ENCODE measurements at regions not wholly inside any gene's neighbourhood (a gene's known extent, or its start where the extent isn't known, plus 50 kb on each side); places are given as distances from the start of the nearest gene placed in this dataset.
"Not testable (repeated sequence)": the region's sequence is repeated elsewhere in the genome, so short reads cannot be mapped to it uniquely, and the experiment has no call there.

- intact Hi-C loops (cut with DNase I): no loop called here
- ATAC-seq (ENCODE audit: poor library complexity): no peak
- DNase-seq: no peak
Measured at GRCh38 chr5:89349246-89349980, 466.4 kb upstream of the MEF2C start.

- intact Hi-C loops (cut with DNase I): no loop called here
- DNase-seq (no peak), ATAC-seq (ENCODE audit: poor library complexity) (no peak)
Measured at GRCh38 chr5:89346573-89346972, 463.6 kb upstream of the MEF2C start.

- no peak for DNase-seq
- no peak for ATAC-seq (ENCODE audit: poor library complexity)
- intact Hi-C loops (cut with DNase I): no loop called here
Measured at GRCh38 chr5:89343666-89344065, 460.7 kb upstream of the MEF2C start.

- DNase-seq (no peak), ATAC-seq (ENCODE audit: poor library complexity) (no peak)
- intact Hi-C loops (cut with DNase I): no loop called here
Measured at GRCh38 chr5:89342106-89342876, 459.3 kb upstream of the MEF2C start.

GRCh38 chr5:89338935-89339334 lies 456.0 kb upstream of the MEF2C start:
- ATAC-seq (ENCODE audit: poor library complexity) (no peak), DNase-seq (no peak)
- intact Hi-C loops (cut with DNase I): no loop called here

- ATAC-seq (ENCODE audit: poor library complexity): no peak
- intact Hi-C loops (cut with DNase I): no loop called here
- no peak for DNase-seq
Measured at GRCh38 chr5:89336111-89336510, 453.1 kb upstream of the MEF2C start.

- intact Hi-C loops (cut with DNase I): no loop called here
- ATAC-seq (ENCODE audit: poor library complexity): no peak
- no peak for DNase-seq
Measured at GRCh38 chr5:89330140-89330539, 447.2 kb upstream of the MEF2C start.

- no peak for ATAC-seq (ENCODE audit: poor library complexity)
- intact Hi-C loops (cut with DNase I): no loop called here
- no peak for DNase-seq
Measured at GRCh38 chr5:89327608-89328007, 444.6 kb upstream of the MEF2C start.

GRCh38 chr5:89324990-89325389 lies 442.0 kb upstream of the MEF2C start:
- DNase-seq: no peak
- ATAC-seq (ENCODE audit: poor library complexity): no peak
- intact Hi-C loops (cut with DNase I): no loop called here

- intact Hi-C loops (cut with DNase I): no loop called here
- ATAC-seq (ENCODE audit: poor library complexity) (no peak), DNase-seq (no peak)
Measured at GRCh38 chr5:89320421-89321277, 437.7 kb upstream of the MEF2C start.

- ATAC-seq (ENCODE audit: poor library complexity); intact Hi-C loops (cut with DNase I): not testable (repeated sequence)
- peak; percentile 31 for DNase-seq
Measured at GRCh38 chr5:89317838-89318237, 434.9 kb upstream of the MEF2C start.

GRCh38 chr5:89315286-89316100 lies 432.5 kb upstream of the MEF2C start:
- no peak for ATAC-seq (ENCODE audit: poor library complexity)
- no peak for DNase-seq
- intact Hi-C loops (cut with DNase I): no loop called here

- intact Hi-C loops (cut with DNase I): no loop called here
- DNase-seq (no peak), ATAC-seq (ENCODE audit: poor library complexity) (no peak)
Measured at GRCh38 chr5:89313804-89314588, 431.0 kb upstream of the MEF2C start.

- intact Hi-C loops (cut with DNase I): no loop called here
- no peak for DNase-seq
- no peak for ATAC-seq (ENCODE audit: poor library complexity)
Measured at GRCh38 chr5:89313044-89313443, 430.1 kb upstream of the MEF2C start.

GRCh38 chr5:89309268-89309667 lies 426.3 kb upstream of the MEF2C start:
- DNase-seq (no peak), ATAC-seq (ENCODE audit: poor library complexity) (no peak)
- intact Hi-C loops (cut with DNase I): no loop called here

- no peak for DNase-seq
- ATAC-seq (ENCODE audit: poor library complexity): no peak
- intact Hi-C loops (cut with DNase I): no loop called here
Measured at GRCh38 chr5:89308606-89309040, 425.6 kb upstream of the MEF2C start.

- intact Hi-C loops (cut with DNase I): no loop called here
- ATAC-seq (ENCODE audit: poor library complexity) (no peak), DNase-seq (no peak)
Measured at GRCh38 chr5:89307972-89308371, 425.0 kb upstream of the MEF2C start.

GRCh38 chr5:89307141-89307540 lies 424.2 kb upstream of the MEF2C start:
- ATAC-seq (ENCODE audit: poor library complexity); intact Hi-C loops (cut with DNase I); DNase-seq: not testable (repeated sequence)
